Nephron (organoid): ENCODE measurements at regions not wholly inside any gene's neighbourhood (a gene's known extent, or its start where the extent isn't known, plus 50 kb on each side); places are given as distances from the start of the nearest gene placed in this dataset.
A peak's percentile ranks its signal among the peaks of the same experiment; 100 is the strongest.

Experiments used
- H3K27ac Mint-ChIP-seq, 3 experiments: 2 replicates each; pipeline ENCODE4 v1.8.0; 2020; ENCODE audit warnings: mixed read lengths in 3 of 3, mild to moderate bottlenecking in 2 of 3, moderate library complexity in 1 of 3
- H3K27me3 Mint-ChIP-seq: 2 replicates; pipeline ENCODE4 v1.8.0; 2021; ENCODE audit warnings: low read depth, mild to moderate bottlenecking, moderate library complexity, mixed read lengths
- H3K36me3 Mint-ChIP-seq: 2 replicates; pipeline ENCODE4 v1.8.0; 2020; ENCODE audit warnings: low read depth, mixed read lengths
- H3K4me1 Mint-ChIP-seq: 2 replicates; pipeline ENCODE4 v1.8.0; 2020; ENCODE audit warnings: mixed read lengths
- H3K4me3 Mint-ChIP-seq, 3 experiments: 2 replicates each; pipeline ENCODE4 v1.8.0; 2020; ENCODE audit warnings: mild to moderate bottlenecking in 3 of 3, mixed read lengths in 3 of 3, moderate library complexity in 2 of 3
- H3K9me3 Mint-ChIP-seq: 2 replicates; pipeline ENCODE4 v1.8.0; 2020; ENCODE audit warnings: mixed read lengths
- TF ChIP-seq, protein P1 (sequence below), 3 experiments: fragments of 200-600 bp; sonication (generic); IDR thresholded peaks; one replicate each; pipeline ENCODE4 v1.5.0; 2021; ENCODE audit warnings: antibody characterized with exemption in 3 of 3; ENCODE audit not compliant: unreplicated experiment in 3 of 3

DNA sequence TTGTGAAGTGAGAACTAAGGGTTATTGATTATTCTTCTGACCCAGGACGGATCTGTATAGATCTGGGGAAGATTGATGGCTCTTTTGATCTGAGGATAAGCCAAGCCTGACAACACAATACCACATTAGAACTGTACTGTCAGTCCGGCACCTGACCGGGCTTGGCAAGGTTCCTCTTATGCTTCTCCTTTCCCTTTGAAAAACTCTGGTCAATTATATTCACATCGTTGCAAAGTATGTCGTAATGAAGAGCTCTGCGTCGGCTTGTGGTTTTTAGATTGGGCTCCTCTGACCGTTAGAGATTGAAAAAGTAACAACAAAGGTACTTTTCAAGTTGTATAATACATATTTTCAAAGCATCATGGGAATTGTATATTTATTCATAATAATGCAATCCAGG lies 389.8 kb downstream of the NR2F2 start:
- Mint-ChIP-seq H3K9me3 (no peaks in the 10 kb centered on the region), H3K36me3 (no peaks in the 10 kb centered on the region), H3K4me1 (peaks cover 5% of the 10 kb centered on the region), H3K27me3 (peaks cover 11% of the 10 kb centered on the region), H3K27ac (no peak overlapping the region), H3K4me3 (no peak overlapping the region)
- TF ChIP-seq, protein P1, sequence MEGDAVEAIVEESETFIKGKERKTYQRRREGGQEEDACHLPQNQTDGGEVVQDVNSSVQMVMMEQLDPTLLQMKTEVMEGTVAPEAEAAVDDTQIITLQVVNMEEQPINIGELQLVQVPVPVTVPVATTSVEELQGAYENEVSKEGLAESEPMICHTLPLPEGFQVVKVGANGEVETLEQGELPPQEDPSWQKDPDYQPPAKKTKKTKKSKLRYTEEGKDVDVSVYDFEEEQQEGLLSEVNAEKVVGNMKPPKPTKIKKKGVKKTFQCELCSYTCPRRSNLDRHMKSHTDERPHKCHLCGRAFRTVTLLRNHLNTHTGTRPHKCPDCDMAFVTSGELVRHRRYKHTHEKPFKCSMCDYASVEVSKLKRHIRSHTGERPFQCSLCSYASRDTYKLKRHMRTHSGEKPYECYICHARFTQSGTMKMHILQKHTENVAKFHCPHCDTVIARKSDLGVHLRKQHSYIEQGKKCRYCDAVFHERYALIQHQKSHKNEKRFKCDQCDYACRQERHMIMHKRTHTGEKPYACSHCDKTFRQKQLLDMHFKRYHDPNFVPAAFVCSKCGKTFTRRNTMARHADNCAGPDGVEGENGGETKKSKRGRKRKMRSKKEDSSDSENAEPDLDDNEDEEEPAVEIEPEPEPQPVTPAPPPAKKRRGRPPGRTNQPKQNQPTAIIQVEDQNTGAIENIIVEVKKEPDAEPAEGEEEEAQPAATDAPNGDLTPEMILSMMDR (IDR thresholded peaks at IDR 0.05; ENCODE audit: unreplicated experiment in 3 of 3), result no peak

DNA sequence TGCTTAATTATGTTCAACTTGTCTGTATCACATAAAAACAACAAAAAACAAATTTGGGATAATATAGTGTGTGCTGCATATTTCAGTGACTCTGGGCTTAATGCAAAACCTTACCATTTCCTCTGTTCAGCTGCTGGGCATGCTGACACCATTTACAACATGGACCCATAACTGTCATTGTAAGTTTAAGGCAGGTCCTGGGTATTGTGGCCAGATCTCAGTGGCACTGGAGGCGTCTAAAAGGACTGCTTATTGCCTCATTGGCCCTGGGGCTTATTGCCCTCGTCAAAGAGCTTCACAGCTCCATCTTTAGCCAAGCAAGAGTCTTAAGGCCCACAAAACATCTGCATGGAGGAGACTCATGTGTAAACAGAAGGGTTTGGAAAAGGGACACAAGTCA lies 390.2 kb downstream of the NR2F2 start:
- peaks cover 11% of the 10 kb centered on the region for H3K27me3 Mint-ChIP-seq
- peaks cover 5% of the 10 kb centered on the region for H3K4me1 Mint-ChIP-seq
- H3K9me3 Mint-ChIP-seq, result no peaks in the 10 kb centered on the region
- H3K27ac Mint-ChIP-seq, result no peak overlapping the region
- no peak overlapping the region for H3K4me3 Mint-ChIP-seq
- no peaks in the 10 kb centered on the region for H3K36me3 Mint-ChIP-seq
- TF ChIP-seq, protein P1 (IDR thresholded peaks at IDR 0.05; ENCODE audit: unreplicated experiment in 3 of 3), result no peak

DNA sequence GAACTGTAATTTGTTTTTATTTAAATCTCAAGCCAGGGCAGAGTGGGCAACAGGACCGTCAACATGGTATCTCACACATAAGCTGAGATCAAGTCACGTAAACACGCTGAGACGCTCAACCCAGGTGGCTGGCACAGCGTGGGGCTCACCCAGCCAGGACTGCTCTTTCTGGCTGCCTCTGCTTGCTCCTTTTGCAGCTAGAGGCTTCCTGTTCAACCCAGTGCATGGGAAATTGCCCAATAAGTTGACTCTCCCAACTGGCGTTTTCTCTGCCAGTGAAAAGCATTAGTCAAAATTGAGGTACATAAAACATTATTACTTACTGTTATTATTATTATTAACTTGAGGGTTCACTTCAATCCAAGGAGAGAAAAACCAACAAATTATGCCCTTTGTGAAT lies 398.1 kb downstream of the NR2F2 start:
- Mint-ChIP-seq H3K27ac (no peak overlapping the region), H3K4me3 (no peak overlapping the region), H3K27me3 (peaks cover 16% of the 10 kb centered on the region), H3K9me3 (no peaks in the 10 kb centered on the region), H3K36me3 (no peaks in the 10 kb centered on the region), H3K4me1 (peaks cover 16% of the 10 kb centered on the region)
- TF ChIP-seq, protein P1 (IDR thresholded peaks at IDR 0.05; ENCODE audit: unreplicated experiment in 3 of 3), result no peak

DNA sequence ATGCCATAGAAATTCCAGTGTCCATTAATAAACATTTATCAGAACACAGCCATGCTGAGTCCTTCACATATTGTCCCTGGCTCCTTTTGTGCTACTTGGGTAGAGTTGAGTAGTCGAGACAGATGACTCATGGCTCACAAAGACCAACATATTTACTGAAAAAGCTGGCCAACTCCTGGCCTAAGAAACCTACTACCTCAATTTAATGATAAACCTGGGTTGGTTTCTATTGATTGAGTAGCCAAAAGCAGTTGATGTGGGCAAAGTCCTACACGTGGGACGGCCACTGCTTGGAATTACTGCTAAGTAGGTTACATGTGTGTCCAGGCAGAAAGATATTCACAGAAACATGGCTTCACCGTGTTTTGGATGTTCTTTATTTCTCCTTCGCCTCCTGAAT lies 402.2 kb downstream of the NR2F2 start:
- no peaks in the 10 kb centered on the region for H3K9me3 Mint-ChIP-seq
- H3K4me3 Mint-ChIP-seq, result no peak overlapping the region
- H3K27ac Mint-ChIP-seq, result peak overlapping the region in 1 of 3 experiments; percentile 2
- peaks cover 23% of the 10 kb centered on the region for H3K27me3 Mint-ChIP-seq
- H3K4me1 Mint-ChIP-seq, result peaks cover 21% of the 10 kb centered on the region
- TF ChIP-seq, protein P1 (IDR thresholded peaks at IDR 0.05; ENCODE audit: unreplicated experiment in 3 of 3), result no peak
- H3K36me3 Mint-ChIP-seq, result no peaks in the 10 kb centered on the region

DNA sequence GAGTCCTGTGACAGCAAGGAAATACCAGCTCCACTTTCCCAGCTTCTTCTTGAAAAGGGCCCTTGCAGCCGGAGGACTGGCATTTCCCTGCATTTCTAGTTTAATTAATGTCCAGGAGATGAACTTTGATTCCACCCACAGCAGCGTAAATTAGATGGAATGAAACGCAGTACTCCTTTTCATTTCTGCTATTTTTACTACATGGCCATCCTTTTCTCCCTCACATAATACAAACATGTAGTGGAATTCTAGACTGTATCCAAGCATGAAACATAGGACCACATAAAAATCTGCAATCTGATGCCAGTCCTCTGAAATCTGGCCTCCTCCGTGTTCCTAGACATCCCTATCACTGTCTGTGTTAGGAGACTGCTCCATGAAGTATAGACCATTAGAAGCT lies 403.2 kb downstream of the NR2F2 start:
- Mint-ChIP-seq H3K9me3 (no peaks in the 10 kb centered on the region), H3K36me3 (no peaks in the 10 kb centered on the region), H3K4me1 (peaks cover 21% of the 10 kb centered on the region), H3K4me3 (no peak overlapping the region), H3K27ac (peak overlapping the region; percentile 2 to 43 (median 7)), H3K27me3 (peaks cover 23% of the 10 kb centered on the region)
- TF ChIP-seq, protein P1 (IDR thresholded peaks at IDR 0.05; ENCODE audit: unreplicated experiment in 3 of 3), result no peak

DNA sequence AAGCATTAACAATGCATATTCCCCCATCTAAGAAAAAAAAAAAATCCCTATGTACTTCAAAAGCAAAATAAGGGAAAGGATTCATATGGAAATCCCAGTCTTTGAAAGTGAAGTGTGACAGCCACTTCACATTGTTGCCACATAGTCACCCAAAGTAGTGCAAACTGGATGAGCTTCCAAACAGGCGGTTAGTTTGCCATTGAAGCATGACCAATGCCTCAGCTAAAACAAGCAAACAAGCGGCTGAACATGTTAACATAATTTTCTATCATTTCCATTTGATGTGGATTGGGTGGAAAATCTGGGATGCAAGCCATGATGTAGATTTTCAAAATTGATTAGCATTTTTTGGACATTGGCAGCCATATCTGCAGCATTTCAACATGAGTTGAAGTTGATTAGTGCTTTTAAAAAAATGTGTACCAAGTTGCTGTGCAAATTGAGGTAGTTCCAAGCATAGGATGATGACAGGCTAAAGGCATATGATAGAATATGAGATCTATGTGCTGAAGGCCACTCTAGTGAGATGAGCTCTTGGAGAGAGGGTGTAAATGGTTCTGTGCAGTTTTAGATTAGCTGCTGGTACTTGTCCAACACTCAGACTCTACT lies 405.2 kb downstream of the NR2F2 start:
- Mint-ChIP-seq H3K4me1 (peaks cover 29% of the 10 kb centered on the region), H3K9me3 (no peaks in the 10 kb centered on the region)

More for the DNA sequence above, 405.2 kb downstream of the NR2F2 start:
- H3K4me3 Mint-ChIP-seq, result no peak overlapping the region
- H3K36me3 Mint-ChIP-seq, result no peaks in the 10 kb centered on the region
- H3K27me3 Mint-ChIP-seq, result peaks cover 15% of the 10 kb centered on the region
- TF ChIP-seq, protein P1 (IDR thresholded peaks at IDR 0.05; ENCODE audit: unreplicated experiment in 3 of 3), result no peak
- no peak overlapping the region for H3K27ac Mint-ChIP-seq
